ENCODE measurements at regions not wholly inside any gene's neighbourhood (a gene's known extent, or its start where the extent isn't known, plus 50 kb on each side); places are given as distances from the start of the nearest gene placed in this dataset.

DNA sequence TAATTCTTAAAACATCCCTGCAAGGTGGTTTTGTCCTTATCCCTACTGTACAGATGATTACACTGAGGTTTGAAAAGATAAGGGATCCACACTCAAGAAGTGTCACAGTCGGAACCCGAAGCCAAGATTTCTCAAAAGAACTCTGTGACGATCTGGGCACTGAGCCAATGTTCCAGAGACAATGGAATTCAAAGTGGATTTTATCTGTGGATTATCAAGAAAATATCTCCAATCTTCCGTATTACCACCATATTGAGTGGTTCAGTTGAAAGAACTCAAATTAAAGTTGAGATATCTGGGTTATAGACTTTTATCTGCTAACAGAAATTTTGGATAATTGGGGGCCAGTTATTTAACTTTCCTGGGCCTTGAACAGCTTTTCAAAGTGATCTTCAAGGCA, 100.0 kb upstream of the GRAMD1B start:
- no peaks in the 10 kb centered on the region for H4K20me1 ChIP-seq (ENCODE audit: insufficient read depth, low read length)
- ATAC-seq, result no peak
- no peaks in the 10 kb centered on the region for H3K4me1 ChIP-seq (ENCODE audit: insufficient read depth, low read length)
- intact Hi-C loops (cut with micrococcal nuclease; ENCODE audit: unreplicated experiment) (no loop called here), in situ Hi-C loops (cut with HindIII; ENCODE audit: extremely low pct_ligation_motif_present, low pct_unique_long_range_greater_than_20kb) (no loop called here)
- CTCF ChIA-PET (ENCODE audit: low intra/inter-chr PET ratio, low total read pairs), result no interaction called here
- peaks cover 0 to 4% of the 10 kb centered on the region in 2 experiments; a peak in 1 of 5 replicates for H3K27me3 ChIP-seq (ENCODE audit: control insufficient read depth in 1 of 2, insufficient read depth in 2 of 2, low read length in 2 of 2)
- no peak for FAIRE-seq
- POLR2A ChIA-PET, result no interaction called here
- TF ChIP-seq PCBP2 (optimal IDR thresholded peaks at IDR 0.05; ENCODE audit: low read depth, low read length, poor library complexity, severe bottlenecking) (no peak), ZNF558 (CRISPR knock-in tag; IDR thresholded peaks at IDR 0.05; ENCODE audit: borderline replicate concordance) (no peak), CBFB (CRISPR knock-in tag; IDR thresholded peaks at IDR 0.05) (no peak), HCFC1 (IDR thresholded peaks at IDR 0.05; ENCODE audit: low read depth, low read length) (no peak), PHB2 (IDR thresholded peaks at IDR 0.05; ENCODE audit: partially characterized antibody) (no peak), MYNN (CRISPR knock-in tag; IDR thresholded peaks at IDR 0.05; ENCODE audit: low read depth) (no peak), ZNF430 (CRISPR knock-in tag; IDR thresholded peaks at IDR 0.05) (no peak), ZNF296 (CRISPR knock-in tag; conservative IDR thresholded peaks at IDR 0.05) (no peak)
- TF ChIP-seq, protein P1, sequence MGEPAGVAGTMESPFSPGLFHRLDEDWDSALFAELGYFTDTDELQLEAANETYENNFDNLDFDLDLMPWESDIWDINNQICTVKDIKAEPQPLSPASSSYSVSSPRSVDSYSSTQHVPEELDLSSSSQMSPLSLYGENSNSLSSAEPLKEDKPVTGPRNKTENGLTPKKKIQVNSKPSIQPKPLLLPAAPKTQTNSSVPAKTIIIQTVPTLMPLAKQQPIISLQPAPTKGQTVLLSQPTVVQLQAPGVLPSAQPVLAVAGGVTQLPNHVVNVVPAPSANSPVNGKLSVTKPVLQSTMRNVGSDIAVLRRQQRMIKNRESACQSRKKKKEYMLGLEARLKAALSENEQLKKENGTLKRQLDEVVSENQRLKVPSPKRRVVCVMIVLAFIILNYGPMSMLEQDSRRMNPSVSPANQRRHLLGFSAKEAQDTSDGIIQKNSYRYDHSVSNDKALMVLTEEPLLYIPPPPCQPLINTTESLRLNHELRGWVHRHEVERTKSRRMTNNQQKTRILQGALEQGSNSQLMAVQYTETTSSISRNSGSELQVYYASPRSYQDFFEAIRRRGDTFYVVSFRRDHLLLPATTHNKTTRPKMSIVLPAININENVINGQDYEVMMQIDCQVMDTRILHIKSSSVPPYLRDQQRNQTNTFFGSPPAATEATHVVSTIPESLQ (CRISPR knock-in tag; conservative IDR thresholded peaks at IDR 0.05), result no peak
- TF ChIP-seq, protein P2, sequence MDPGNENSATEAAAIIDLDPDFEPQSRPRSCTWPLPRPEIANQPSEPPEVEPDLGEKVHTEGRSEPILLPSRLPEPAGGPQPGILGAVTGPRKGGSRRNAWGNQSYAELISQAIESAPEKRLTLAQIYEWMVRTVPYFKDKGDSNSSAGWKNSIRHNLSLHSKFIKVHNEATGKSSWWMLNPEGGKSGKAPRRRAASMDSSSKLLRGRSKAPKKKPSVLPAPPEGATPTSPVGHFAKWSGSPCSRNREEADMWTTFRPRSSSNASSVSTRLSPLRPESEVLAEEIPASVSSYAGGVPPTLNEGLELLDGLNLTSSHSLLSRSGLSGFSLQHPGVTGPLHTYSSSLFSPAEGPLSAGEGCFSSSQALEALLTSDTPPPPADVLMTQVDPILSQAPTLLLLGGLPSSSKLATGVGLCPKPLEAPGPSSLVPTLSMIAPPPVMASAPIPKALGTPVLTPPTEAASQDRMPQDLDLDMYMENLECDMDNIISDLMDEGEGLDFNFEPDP (CRISPR knock-in tag; conservative IDR thresholded peaks at IDR 0.05), result no peak
- TF ChIP-seq, protein P3, sequence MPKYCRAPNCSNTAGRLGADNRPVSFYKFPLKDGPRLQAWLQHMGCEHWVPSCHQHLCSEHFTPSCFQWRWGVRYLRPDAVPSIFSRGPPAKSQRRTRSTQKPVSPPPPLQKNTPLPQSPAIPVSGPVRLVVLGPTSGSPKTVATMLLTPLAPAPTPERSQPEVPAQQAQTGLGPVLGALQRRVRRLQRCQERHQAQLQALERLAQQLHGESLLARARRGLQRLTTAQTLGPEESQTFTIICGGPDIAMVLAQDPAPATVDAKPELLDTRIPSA (CRISPR knock-in tag; IDR thresholded peaks at IDR 0.05; ENCODE audit: borderline replicate concordance), result no peak
- TF ChIP-seq, protein P4, sequence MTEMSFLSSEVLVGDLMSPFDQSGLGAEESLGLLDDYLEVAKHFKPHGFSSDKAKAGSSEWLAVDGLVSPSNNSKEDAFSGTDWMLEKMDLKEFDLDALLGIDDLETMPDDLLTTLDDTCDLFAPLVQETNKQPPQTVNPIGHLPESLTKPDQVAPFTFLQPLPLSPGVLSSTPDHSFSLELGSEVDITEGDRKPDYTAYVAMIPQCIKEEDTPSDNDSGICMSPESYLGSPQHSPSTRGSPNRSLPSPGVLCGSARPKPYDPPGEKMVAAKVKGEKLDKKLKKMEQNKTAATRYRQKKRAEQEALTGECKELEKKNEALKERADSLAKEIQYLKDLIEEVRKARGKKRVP (CRISPR knock-in tag; IDR thresholded peaks at IDR 0.05), result no peak
- TF ChIP-seq, protein P5, sequence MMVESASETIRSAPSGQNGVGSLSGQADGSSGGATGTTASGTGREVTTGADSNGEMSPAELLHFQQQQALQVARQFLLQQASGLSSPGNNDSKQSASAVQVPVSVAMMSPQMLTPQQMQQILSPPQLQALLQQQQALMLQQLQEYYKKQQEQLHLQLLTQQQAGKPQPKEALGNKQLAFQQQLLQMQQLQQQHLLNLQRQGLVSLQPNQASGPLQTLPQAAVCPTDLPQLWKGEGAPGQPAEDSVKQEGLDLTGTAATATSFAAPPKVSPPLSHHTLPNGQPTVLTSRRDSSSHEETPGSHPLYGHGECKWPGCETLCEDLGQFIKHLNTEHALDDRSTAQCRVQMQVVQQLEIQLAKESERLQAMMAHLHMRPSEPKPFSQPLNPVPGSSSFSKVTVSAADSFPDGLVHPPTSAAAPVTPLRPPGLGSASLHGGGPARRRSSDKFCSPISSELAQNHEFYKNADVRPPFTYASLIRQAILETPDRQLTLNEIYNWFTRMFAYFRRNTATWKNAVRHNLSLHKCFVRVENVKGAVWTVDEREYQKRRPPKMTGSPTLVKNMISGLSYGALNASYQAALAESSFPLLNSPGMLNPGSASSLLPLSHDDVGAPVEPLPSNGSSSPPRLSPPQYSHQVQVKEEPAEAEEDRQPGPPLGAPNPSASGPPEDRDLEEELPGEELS (CRISPR knock-in tag; IDR thresholded peaks at IDR 0.05), result no peak
- H3K79me2 ChIP-seq (ENCODE audit: insufficient read depth, low read length), result no peaks in the 10 kb centered on the region
- H3K9ac ChIP-seq (ENCODE audit: insufficient read depth, low read depth, low read length), result no peak overlapping the region
- no peak overlapping the region for H3K4me3 ChIP-seq (replicated peaks in 1 of 3; ENCODE audit: insufficient read depth in 1 of 3, low read depth in 2 of 3, low read length in 3 of 3)
- WGBS (ENCODE audit: low lambda C conversion rate), result 5% methylated on average over 4 of the region's 4 CpGs
- no TSS peak for BruUV-seq (replicated peaks)
- H2AFZ ChIP-seq (ENCODE audit: low read length), result no peak overlapping the region
- no peak for DNase-seq (ENCODE audit: low spot score)
- H3K9me3 ChIP-seq (ENCODE audit: low read length), result no peaks in the 10 kb centered on the region
- H3K4me2 ChIP-seq (ENCODE audit: low read depth, low read length), result no peak overlapping the region
- no peak overlapping the region for H3K27ac ChIP-seq (ENCODE audit: extremely low read length, insufficient read depth, low read length)
- H3K36me3 ChIP-seq (replicated peaks in 1 of 2; ENCODE audit: control insufficient read depth in 1 of 2, insufficient read depth in 2 of 2, low read length in 2 of 2), result no peaks in the 10 kb centered on the region

All from HepG2 (cell line).